ENCODE measurements at regions not wholly inside any gene's neighbourhood (a gene's known extent, or its start where the extent isn't known, plus 50 kb on each side); places are given as distances from the start of the nearest gene placed in this dataset.

GRCh38 chr11:112589155-112589554 lies 328.5 kb upstream of the PLET1 start:
- Mint-ChIP-seq H3K9me3 (no peaks in the 10 kb centered on the region), H3K27ac (no peak overlapping the region), H3K36me3 (no peaks in the 10 kb centered on the region), H3K4me3 (no peak overlapping the region), H3K4me1 (no peaks in the 10 kb centered on the region), H3K27me3 (ENCODE audit: low read depth in 2 of 2) (peaks cover 9% of the 10 kb centered on the region in 2 donors)
- Histone ChIP-seq H3K4me3 (ENCODE audit: low read length) (no peak overlapping the region), H3K27me3 (ENCODE audit: control insufficient read depth, insufficient read depth, low read length) (no peaks in the 10 kb centered on the region), H3K4me1 (ENCODE audit: control insufficient read depth, insufficient read depth, low read length) (no peaks in the 10 kb centered on the region), H3K9me3 (ENCODE audit: control insufficient read depth, insufficient read depth, low read length) (no peaks in the 10 kb centered on the region), H3K27ac (ENCODE audit: low read length) (no peak overlapping the region), H3K36me3 (ENCODE audit: control insufficient read depth, insufficient read depth, low read length) (no peaks in the 10 kb centered on the region)
- ATAC-seq: no peak
- DNase-seq: no peak
- 73% methylated on average over 3 of the region's 3 CpGs for WGBS (ENCODE audit: insufficient coverage)
- intact Hi-C loops (cut with micrococcal nuclease): loop anchor here (5.0 kb wide), 1 partner anchor 943 kb away; no protein-coding TSS in a partner anchor
- TF ChIP-seq CTCF (IDR thresholded peaks at IDR 0.05): no peak

GRCh38 chr11:112590764-112591163 lies 330.1 kb upstream of the PLET1 start:
- Histone ChIP-seq H3K27me3 (ENCODE audit: control insufficient read depth, insufficient read depth, low read length) (no peaks in the 10 kb centered on the region), H3K9me3 (ENCODE audit: control insufficient read depth, insufficient read depth, low read length) (no peaks in the 10 kb centered on the region), H3K36me3 (ENCODE audit: control insufficient read depth, insufficient read depth, low read length) (no peaks in the 10 kb centered on the region), H3K4me1 (ENCODE audit: control insufficient read depth, insufficient read depth, low read length) (no peaks in the 10 kb centered on the region), H3K4me3 (ENCODE audit: low read length) (no peak overlapping the region), H3K27ac (ENCODE audit: low read length) (no peak overlapping the region)
- Mint-ChIP-seq H3K9me3 (no peaks in the 10 kb centered on the region), H3K4me1 (no peaks in the 10 kb centered on the region), H3K36me3 (no peaks in the 10 kb centered on the region), H3K27ac (no peak overlapping the region), H3K4me3 (no peak overlapping the region), H3K27me3 (ENCODE audit: low read depth in 2 of 2) (peaks cover 5 to 8% of the 10 kb centered on the region in 2 donors)
- WGBS (ENCODE audit: insufficient coverage): 79% methylated on average over 2 of the region's 2 CpGs
- no peak for ATAC-seq
- intact Hi-C loops (cut with micrococcal nuclease): no loop called here
- TF ChIP-seq CTCF (IDR thresholded peaks at IDR 0.05): no peak
- DNase-seq: no peak

- Histone ChIP-seq H3K27me3 (ENCODE audit: control insufficient read depth, insufficient read depth, low read length) (no peaks in the 10 kb centered on the region), H3K36me3 (ENCODE audit: control insufficient read depth, insufficient read depth, low read length) (no peaks in the 10 kb centered on the region), H3K4me1 (ENCODE audit: control insufficient read depth, insufficient read depth, low read length) (no peaks in the 10 kb centered on the region), H3K9me3 (ENCODE audit: control insufficient read depth, insufficient read depth, low read length) (no peaks in the 10 kb centered on the region), H3K27ac (ENCODE audit: low read length) (no peak overlapping the region), H3K4me3 (ENCODE audit: low read length) (no peak overlapping the region)
- 88% methylated on average over 1 of the region's 2 CpGs for WGBS (ENCODE audit: insufficient coverage)
- ATAC-seq (no peak), DNase-seq (no peak)
- Mint-ChIP-seq H3K27me3 (ENCODE audit: low read depth in 2 of 2) (peaks cover 10 to 12% of the 10 kb centered on the region in 2 donors), H3K4me1 (peaks cover 0 to 4% of the 10 kb centered on the region in 2 donors), H3K36me3 (no peaks in the 10 kb centered on the region), H3K27ac (no peak overlapping the region), H3K4me3 (no peak overlapping the region), H3K9me3 (no peaks in the 10 kb centered on the region)
- TF ChIP-seq CTCF (IDR thresholded peaks at IDR 0.05): no peak
- intact Hi-C loops (cut with micrococcal nuclease): no loop called here
These were observed 332.8 kb upstream of the PLET1 start for GRCh38 chr11:112593440-112593839.

- peaks cover 0 to 4% of the 10 kb centered on the region in 2 donors for H3K4me1 Mint-ChIP-seq
- H3K9me3 Mint-ChIP-seq: no peaks in the 10 kb centered on the region
- no peak overlapping the region for H3K4me3 Mint-ChIP-seq
- no peaks in the 10 kb centered on the region for H3K4me1 ChIP-seq (ENCODE audit: control insufficient read depth, insufficient read depth, low read length)
- H3K9me3 ChIP-seq (ENCODE audit: control insufficient read depth, insufficient read depth, low read length): no peaks in the 10 kb centered on the region
- no peak overlapping the region for H3K4me3 ChIP-seq (ENCODE audit: low read length)
- no peak for TF ChIP-seq CTCF (IDR thresholded peaks at IDR 0.05)
- no peaks in the 10 kb centered on the region for H3K36me3 Mint-ChIP-seq
- no peak overlapping the region for H3K27ac Mint-ChIP-seq
- H3K27me3 ChIP-seq (ENCODE audit: control insufficient read depth, insufficient read depth, low read length): no peaks in the 10 kb centered on the region
- H3K27me3 Mint-ChIP-seq (ENCODE audit: low read depth in 2 of 2): peaks cover 14 to 25% of the 10 kb centered on the region in 2 donors
- ATAC-seq: no peak
- no peak overlapping the region for H3K27ac ChIP-seq (ENCODE audit: low read length)
- no peaks in the 10 kb centered on the region for H3K36me3 ChIP-seq (ENCODE audit: control insufficient read depth, insufficient read depth, low read length)
- no peak for DNase-seq
- intact Hi-C loops (cut with micrococcal nuclease): no loop called here
These were observed 335.7 kb upstream of the PLET1 start for GRCh38 chr11:112596324-112596723.

Measured in natural killer cell (primary cell).